Cardiac muscle cell (in vitro differentiated cells and primary cell): ENCODE measurements at regions not wholly inside any gene's neighbourhood (a gene's known extent, or its start where the extent isn't known, plus 50 kb on each side); places are given as distances from the start of the nearest gene placed in this dataset.
"Not testable (repeated sequence)": the region's sequence is repeated elsewhere in the genome, so short reads cannot be mapped to it uniquely, and the experiment has no call there.

Experiments
- DNase-seq, 2 donors: peaks; one replicate each; pipeline versions ENCODE4 v3.0.0 to v3.0.0-alpha.2; 2010 to 2017; ENCODE audit warnings: low read depth in 1 of 2, low spot score in 1 of 2
- H3K27ac ChIP-seq: fragments of 200-600 bp; sonication (generic); 2 replicates; pipeline ENCODE4 v1.5.1; 2016
- H3K27me3 ChIP-seq: fragments of 200-600 bp; sonication (generic); 2 replicates; pipeline ENCODE4 v1.6.0; 2016; ENCODE audit warnings: control low read depth
- H3K36me3 ChIP-seq: fragments of 200-600 bp; sonication (generic); 2 replicates; pipeline ENCODE4 v1.5.1; 2016; ENCODE audit warnings: control low read depth
- H3K4me1 ChIP-seq: fragments of 200-600 bp; sonication (generic); 2 replicates; pipeline ENCODE4 v1.8.1; 2017; ENCODE audit warnings: low read depth, mild to moderate bottlenecking, mixed run types
- H3K4me3 ChIP-seq: fragments of 200-600 bp; sonication (generic); 2 replicates; pipeline ENCODE4 v1.5.1; 2016; ENCODE audit warnings: mild to moderate bottlenecking
- H3K9me3 ChIP-seq: fragments of 200-600 bp; sonication (generic); 2 replicates; pipeline ENCODE4 v1.5.1; 2017; ENCODE audit warnings: low read depth, mild to moderate bottlenecking, control low read depth
- TF ChIP-seq, protein P1 (sequence below): IDR thresholded peaks from 2 replicates; pipeline ENCODE4 v1.5.1; 2012; ENCODE audit warnings: low read depth, mild to moderate bottlenecking, low read length

DNA sequence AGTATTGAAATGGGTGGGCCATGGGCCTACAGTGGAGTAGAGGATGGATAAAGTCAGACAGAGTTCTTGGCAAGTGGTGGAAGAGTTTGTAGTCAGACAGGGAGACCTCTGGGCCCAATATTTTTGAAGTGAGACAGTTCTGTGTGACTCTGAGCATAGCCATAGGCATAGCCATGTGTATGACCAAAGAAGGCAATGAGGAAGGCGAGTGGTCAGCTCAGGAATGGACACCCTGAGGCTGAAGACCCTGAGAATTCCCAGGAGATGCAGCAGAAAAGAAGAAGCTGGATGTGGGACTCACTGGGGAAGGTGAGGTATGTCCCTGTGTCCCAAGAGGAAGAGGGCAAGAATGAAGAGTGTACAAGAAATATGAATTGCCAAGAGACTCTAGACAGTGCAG, 210.6 kb upstream of the IRF2BP2 start:
- H3K27ac ChIP-seq: no peak overlapping the region

DNA sequence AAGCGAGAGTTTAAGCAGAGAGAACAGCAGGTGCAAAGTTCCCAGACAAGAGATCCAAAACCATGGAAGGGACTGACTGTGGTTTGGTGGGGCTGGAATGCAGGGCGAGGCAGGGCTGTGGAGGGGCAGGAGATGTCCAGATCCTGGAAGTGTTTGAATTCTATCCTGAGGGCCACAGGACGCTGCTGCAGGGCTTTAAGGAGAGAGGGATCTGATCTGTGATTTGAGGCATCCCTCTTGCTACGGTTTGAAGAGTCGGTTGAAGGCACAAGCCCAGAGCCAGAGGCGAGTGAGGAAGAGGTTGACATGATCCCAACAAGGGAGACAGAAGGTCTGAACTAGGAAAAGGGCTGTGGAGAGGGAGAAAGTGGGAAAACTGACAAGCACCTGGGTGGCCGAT, 209.9 kb upstream of the IRF2BP2 start:
- H3K4me1 ChIP-seq, H3K4me3 ChIP-seq, H3K36me3 ChIP-seq, H3K9me3 ChIP-seq, H3K27ac ChIP-seq, H3K27me3 ChIP-seq, DNase-seq: not testable (repeated sequence)

More for the DNA sequence above, 210.6 kb upstream of the IRF2BP2 start:
- no peaks in the 10 kb centered on the region for H3K27me3 ChIP-seq
- no peaks in the 10 kb centered on the region for H3K4me1 ChIP-seq
- no peaks in the 10 kb centered on the region for H3K36me3 ChIP-seq
- H3K9me3 ChIP-seq: no peaks in the 10 kb centered on the region
- no peak overlapping the region for H3K4me3 ChIP-seq
- TF ChIP-seq, protein P1, sequence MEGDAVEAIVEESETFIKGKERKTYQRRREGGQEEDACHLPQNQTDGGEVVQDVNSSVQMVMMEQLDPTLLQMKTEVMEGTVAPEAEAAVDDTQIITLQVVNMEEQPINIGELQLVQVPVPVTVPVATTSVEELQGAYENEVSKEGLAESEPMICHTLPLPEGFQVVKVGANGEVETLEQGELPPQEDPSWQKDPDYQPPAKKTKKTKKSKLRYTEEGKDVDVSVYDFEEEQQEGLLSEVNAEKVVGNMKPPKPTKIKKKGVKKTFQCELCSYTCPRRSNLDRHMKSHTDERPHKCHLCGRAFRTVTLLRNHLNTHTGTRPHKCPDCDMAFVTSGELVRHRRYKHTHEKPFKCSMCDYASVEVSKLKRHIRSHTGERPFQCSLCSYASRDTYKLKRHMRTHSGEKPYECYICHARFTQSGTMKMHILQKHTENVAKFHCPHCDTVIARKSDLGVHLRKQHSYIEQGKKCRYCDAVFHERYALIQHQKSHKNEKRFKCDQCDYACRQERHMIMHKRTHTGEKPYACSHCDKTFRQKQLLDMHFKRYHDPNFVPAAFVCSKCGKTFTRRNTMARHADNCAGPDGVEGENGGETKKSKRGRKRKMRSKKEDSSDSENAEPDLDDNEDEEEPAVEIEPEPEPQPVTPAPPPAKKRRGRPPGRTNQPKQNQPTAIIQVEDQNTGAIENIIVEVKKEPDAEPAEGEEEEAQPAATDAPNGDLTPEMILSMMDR: no peak
- no peak for DNase-seq

DNA sequence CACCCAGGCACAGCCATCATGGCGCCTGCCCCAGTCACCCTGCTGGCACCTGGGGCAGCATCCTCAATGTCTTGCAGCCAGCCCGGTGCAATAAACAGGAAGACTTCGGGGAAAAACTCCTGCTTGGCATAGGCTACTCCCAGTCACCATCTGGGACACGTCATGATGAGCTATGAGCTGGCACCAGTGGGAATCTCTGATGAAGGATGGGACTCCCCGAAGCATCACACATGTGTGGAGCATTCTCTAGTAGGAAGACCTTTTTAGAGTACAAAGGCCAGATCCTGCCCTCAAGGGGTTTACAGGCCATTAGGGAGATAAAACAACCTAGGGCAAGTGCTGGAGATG, 208.0 kb upstream of the IRF2BP2 start:
- not testable (repeated sequence) for DNase-seq, H3K9me3 ChIP-seq, H3K4me3 ChIP-seq, H3K36me3 ChIP-seq, H3K27me3 ChIP-seq, H3K4me1 ChIP-seq, H3K27ac ChIP-seq

DNA sequence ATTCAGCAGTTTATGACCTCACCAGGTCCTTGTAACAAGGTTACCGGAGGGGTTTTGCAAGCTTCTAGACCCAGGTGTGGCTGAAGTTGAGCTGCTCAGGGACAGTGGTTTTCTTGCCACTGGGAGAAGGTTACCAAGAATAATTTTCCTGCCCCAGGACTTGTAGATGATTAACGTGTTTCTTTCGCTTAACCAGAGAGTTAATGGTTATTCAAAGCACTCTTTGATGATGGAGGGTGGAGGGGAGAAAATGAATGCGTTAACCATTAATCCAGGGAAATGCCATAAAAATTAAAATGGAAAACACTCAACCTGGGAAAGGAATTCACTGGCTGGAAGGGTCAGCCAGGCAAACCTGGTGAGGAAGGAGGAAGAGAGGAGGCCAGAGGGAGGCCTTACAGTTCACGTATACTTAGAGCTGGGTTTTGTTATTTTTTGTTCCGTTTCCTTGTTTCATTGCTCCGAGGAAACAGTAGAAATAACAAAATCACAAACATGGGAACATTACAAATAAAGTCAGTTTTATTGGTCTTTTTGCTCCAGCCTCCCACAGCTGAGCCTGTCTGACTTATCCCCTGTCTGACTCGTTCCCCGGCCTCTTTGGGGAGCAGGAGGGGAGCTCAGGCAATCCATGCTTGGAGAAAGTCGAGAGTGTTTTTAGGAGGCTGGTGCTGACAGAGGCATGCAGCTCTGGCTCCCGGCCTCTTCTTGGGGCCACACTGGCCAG, 207.5 kb upstream of the IRF2BP2 start:
- DNase-seq, H3K9me3 ChIP-seq, H3K4me1 ChIP-seq, H3K27ac ChIP-seq, H3K36me3 ChIP-seq, H3K4me3 ChIP-seq, H3K27me3 ChIP-seq: not testable (repeated sequence)

DNA sequence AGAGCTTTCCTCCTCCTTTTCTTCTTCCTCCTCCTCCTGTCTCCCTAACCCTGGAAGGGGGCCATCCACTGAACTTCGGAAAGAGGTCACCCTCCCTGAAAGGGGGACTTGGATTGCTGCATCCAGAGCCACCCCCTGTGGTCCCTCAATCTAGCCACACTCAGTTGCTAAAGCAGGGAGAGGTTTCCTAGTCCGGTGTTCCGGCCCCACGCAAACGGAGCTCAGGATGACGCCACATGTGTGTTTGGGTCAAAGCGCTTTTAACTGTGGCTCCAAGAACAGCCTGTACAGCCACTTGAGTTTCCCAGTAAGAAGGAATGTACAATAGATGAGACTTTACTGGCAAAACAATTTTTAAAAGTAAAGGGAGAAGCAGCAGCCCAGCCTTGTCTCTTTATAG, 206.9 kb upstream of the IRF2BP2 start:
- DNase-seq: peak in 1 of 2 donors; percentile 72
- H3K36me3 ChIP-seq, H3K4me3 ChIP-seq, H3K9me3 ChIP-seq, H3K27ac ChIP-seq, H3K4me1 ChIP-seq, H3K27me3 ChIP-seq: not testable (repeated sequence)

DNA sequence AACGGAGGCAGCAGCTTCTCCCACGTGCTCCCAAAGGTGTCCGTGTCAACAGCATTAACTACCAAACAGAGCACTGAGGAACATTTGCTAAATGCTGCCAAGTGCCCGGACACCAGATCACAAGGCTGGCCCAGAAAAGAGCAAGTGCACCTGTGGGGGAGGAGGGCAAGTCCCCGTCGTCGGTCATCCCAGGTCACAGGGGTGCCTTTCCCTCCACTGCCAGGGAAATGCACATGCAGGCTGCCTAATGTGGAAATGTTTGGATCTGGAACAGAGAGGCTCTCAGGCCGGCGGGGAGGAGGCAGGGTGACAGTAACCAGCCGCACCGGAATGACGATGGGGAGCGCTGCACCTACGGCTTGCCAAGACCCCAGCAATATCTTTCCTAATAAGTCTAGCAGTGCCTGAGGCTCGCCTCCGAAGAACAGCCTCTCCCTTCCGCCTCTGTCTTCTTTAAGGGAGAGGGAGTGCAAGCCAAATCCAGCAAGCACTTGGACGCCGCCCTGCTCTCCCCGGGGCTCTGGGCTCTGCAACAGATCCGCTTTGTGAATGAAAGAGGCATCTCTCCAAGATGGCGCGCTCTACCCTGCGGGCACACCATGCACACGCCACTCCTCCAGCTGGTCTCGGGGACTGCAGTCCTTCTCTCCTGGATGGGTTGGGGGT, 206.3 kb upstream of the IRF2BP2 start:
- H3K27ac ChIP-seq, H3K27me3 ChIP-seq, H3K4me3 ChIP-seq, H3K4me1 ChIP-seq, H3K9me3 ChIP-seq, H3K36me3 ChIP-seq: not testable (repeated sequence)
- peak in 1 of 2 donors; percentile 52 for DNase-seq

DNA sequence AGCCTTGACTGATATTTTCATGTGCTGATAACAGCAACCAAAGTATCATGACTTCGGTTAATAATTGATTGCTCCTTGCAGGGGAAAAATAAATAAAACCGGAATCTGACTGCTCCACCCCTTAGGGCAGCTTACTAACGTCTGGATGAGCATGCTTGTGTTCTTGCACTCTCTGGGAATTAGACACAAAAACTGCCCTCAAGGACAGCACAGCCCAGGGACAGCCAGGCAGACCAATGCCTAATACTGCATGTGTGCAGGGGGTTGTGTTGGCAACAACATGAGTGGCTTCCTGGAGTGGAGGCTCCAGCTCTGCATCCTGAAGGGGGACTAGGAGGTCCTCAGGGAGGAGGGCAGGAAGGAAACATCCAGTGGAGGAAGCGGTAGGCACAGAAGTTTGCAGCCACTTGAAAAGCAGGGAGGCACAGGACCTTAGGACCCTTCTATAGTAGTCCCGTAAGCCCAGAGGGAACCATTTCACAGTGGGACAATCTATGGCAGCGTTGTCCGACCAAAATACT, 205.4 kb upstream of the IRF2BP2 start:
- not testable (repeated sequence) for H3K36me3 ChIP-seq, H3K4me1 ChIP-seq, H3K27ac ChIP-seq, H3K27me3 ChIP-seq, DNase-seq, H3K4me3 ChIP-seq, H3K9me3 ChIP-seq

DNA sequence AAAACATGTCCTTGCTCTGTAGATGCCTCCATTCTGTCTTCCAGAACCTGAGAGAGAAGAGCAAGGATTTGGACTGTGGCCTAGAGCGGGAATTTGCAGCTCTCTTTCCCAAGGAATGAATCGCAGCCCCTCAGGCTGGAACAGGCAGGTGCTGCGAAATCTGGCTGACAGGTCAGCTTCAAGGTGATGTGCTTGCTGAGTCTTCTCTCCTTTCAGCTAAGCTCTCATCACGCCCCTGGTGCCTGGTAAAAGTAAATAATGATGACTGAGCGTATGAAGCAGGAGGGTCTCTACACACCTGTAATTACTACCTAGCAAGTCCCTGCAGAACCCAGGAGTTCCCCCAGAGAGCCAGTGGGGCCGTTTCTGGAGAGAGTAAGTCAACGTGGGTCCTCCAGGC, 204.3 kb upstream of the IRF2BP2 start:
- H3K36me3 ChIP-seq, H3K4me3 ChIP-seq, H3K27ac ChIP-seq, H3K9me3 ChIP-seq, DNase-seq, H3K27me3 ChIP-seq, H3K4me1 ChIP-seq: not testable (repeated sequence)

DNA sequence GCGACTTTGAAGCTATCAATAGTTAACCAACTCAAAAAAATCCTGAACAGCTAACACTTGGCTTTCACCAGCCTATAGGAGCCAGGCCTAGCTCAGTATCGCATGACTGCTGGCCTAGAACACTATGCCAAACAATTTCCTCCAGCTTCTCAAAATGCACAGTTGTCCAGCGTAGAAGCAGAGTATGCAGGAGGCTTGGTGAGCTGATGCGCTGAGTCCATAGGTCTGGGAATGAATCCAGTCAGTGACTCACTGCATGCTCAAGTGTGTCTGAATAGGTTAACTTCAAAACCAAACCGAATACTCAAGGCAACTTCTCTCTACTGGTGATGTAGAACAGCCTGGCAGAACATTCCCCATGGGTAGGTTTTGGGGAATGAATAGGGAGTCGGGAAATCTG, 201.8 kb upstream of the IRF2BP2 start:
- H3K4me1 ChIP-seq, H3K9me3 ChIP-seq, H3K4me3 ChIP-seq, H3K36me3 ChIP-seq, H3K27ac ChIP-seq, H3K27me3 ChIP-seq: not testable (repeated sequence)
- DNase-seq: peak in 1 of 2 donors; percentile 89

DNA sequence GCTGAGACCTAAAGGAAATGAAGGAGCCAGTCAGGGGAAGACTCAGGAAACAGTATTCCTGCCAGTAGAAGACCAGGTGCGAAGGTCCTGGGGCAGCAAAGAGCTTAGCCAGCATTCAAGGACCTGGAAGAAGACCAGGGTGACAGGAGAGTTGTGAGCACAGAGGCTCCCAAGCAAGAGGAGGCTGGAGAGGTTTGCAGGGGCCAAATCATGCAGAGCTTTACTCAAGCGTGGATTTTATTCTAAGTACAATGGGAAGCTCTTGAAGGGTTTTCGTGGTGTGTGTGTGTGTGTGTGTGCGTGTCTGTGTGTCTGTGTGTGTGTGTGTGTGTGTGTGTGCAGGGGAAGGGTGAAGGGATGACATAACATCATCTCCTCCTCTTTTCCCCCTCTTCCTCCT, 200.7 kb upstream of the IRF2BP2 start:
- not testable (repeated sequence) for H3K27ac ChIP-seq, H3K4me3 ChIP-seq, H3K9me3 ChIP-seq, H3K36me3 ChIP-seq, H3K4me1 ChIP-seq, H3K27me3 ChIP-seq, DNase-seq

DNA sequence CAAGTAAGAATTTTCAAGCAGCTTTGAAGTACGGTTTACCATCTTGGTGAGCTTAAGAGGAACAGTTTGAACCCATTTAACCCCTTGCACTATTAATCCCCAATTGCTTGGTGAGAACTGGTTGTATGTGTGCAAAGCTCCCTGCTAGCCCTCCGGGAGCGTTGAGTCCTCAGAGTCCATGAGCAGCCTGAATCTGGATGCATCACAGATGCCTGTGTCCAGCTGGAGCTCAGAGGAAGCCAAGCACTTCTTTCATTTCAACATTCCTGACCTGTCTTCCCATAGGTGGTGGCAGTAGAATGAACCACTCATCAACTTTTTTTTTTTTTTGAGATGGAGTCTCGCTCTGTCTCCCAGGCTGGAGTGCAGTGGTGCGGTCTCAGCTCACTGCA, 199.9 kb upstream of the IRF2BP2 start:
- H3K4me1 ChIP-seq, H3K27ac ChIP-seq, H3K36me3 ChIP-seq, H3K4me3 ChIP-seq, H3K9me3 ChIP-seq, H3K27me3 ChIP-seq, DNase-seq: not testable (repeated sequence)

DNA sequence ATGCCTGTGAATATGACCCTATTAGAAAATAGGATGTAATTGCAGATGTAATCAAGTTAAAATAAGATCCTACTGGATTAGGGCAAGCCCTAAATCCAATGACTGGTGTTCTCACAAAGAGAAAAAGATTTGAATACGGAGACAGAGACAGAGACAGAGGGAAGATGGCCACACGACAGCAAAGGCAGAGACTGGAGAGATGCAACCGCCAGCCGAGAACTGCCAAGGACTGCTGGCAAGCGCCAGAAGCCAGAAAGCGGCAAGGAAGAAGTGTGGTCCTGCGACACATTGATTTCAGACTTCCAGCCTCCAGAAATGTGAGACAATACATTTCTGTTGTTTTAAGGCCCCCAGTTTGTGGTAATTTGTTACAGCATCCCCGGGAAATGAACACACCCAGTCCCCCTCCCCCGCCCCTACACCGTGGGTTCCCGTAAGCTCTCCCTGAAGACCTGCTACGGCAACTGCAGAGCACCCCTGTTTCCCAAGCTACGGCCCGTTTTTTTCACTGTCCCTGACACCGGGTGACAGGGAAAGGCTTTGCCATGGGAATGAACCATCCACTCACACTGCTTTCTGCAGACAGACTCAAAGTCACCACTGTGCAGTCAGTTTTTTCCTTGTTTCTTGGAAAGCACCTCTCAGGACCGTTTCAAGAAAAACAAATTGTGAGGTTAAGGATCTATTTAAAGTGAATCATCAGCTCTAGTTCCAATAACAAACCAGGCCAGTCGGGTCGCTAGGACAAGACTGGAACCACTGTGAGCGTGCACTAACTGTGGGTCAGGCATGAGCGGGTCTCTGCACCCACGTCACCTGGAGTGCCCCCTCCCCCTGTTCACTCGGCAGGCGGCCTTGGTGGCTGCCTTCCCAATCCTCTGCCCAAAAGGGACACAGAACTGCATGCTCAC, 199.2 kb upstream of the IRF2BP2 start:
- H3K36me3 ChIP-seq, H3K27ac ChIP-seq, DNase-seq, H3K9me3 ChIP-seq, H3K4me3 ChIP-seq, H3K27me3 ChIP-seq, H3K4me1 ChIP-seq: not testable (repeated sequence)

DNA sequence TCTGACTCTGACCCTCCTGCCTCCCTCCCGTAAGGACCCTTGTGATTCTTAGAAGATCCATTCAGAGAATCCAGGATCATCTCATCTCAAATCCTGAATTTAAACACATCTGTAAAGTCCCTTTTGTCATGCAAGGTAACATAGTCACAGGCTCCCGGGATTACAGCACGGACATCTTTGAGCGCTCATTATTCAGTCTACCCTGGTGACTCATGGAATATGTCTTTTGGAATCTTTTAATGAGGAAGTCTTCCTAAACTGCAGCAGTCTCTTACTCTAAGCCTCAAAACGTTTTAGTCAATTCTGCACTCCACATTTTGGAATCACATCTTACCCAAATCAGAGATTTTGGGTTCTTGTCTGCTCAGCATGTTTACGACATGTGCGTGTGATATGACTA, 198.5 kb upstream of the IRF2BP2 start:
- not testable (repeated sequence) for H3K4me3 ChIP-seq, H3K9me3 ChIP-seq, DNase-seq, H3K36me3 ChIP-seq, H3K27ac ChIP-seq, H3K4me1 ChIP-seq, H3K27me3 ChIP-seq
